K562 (cell line): ENCODE measurements at regions not wholly inside any gene's neighbourhood (a gene's known extent, or its start where the extent isn't known, plus 50 kb on each side); places are given as distances from the start of the nearest gene placed in this dataset.

Source experiments
- ATAC-seq: fragments of 200-7000 bp; cut with Tn5 transposase; 3 replicates; pipeline ENCODE4 v1.9.1; 2020; ENCODE audit warnings: moderate library complexity
- BruUV-seq: library from RNA; stranded (reverse); fragments of 400-500 nt; replicated peaks from 2 replicates; lab custom pipeline; 2021; lab: Mats Ljungman, UMichigan
- CTCF ChIA-PET: fragments of 300-600 bp; formaldehyde crosslinking; extraction: SDS; loops from one replicate; lab custom pipeline; 2021; ENCODE audit warnings: low intra/inter-chr PET ratio; lab: Yijun Ruan, JAX
- POLR2A ChIA-PET: fragments of 300-600, 350-650 bp; sonication (Branson Sonifier 250); formaldehyde crosslinking; extraction: SDS; loops from one replicate; lab custom pipeline; 2021; ENCODE audit warnings: antibody characterized with exemption, inconsistent platforms; lab: Yijun Ruan, JAX
- DNase-seq, 4 experiments: peaks; one replicate each; pipeline versions ENCODE4 v3.0.0 to v3.0.0-alpha.2; 2011 to 2018; ENCODE audit warnings: low spot score in 3 of 4, mixed read lengths in 3 of 4; ENCODE audit errors: extremely low read depth in 1 of 4
- FAIRE-seq: peaks from 2 replicates; lab custom pipeline; 2011; peaks lifted over from hg19 to GRCh38; lab: Jason Lieb, UNC
- H2AFZ ChIP-seq: 2 replicates; pipeline ENCODE4 v1.6.0; 2011; ENCODE audit warnings: low read depth, low read length, control low read depth, inconsistent platforms
- H3K27ac ChIP-seq: fragments of 200-600 bp; 3 replicates; pipeline ENCODE4 v1.8.0; 2011; ENCODE audit warnings: low read depth, mild to moderate bottlenecking, control low read depth, inconsistent platforms, low read length, moderate library complexity, mixed read lengths; ENCODE audit errors: extremely low read depth
- H3K27me3 ChIP-seq, 2 experiments: fragments of 300-600 bp in 1 of 2; 2 replicates in 1 of 2; 3 replicates in 1 of 2; pipeline versions ENCODE4 v1.6.0 to v1.8.0; 2011; ENCODE audit warnings: inconsistent platforms in 2 of 2, low read length in 2 of 2, mild to moderate bottlenecking in 1 of 2, mixed read lengths in 1 of 2, moderate library complexity in 1 of 2; ENCODE audit not compliant: control insufficient read depth in 2 of 2, insufficient read depth in 2 of 2
- H3K36me3 ChIP-seq: fragments of 300-600 bp; 3 replicates; pipeline ENCODE4 v1.8.0; 2011; ENCODE audit warnings: mild to moderate bottlenecking, low read length, inconsistent platforms; ENCODE audit not compliant: control insufficient read depth, insufficient read depth
- H3K4me1 ChIP-seq, 2 experiments: fragments of 200-600 bp in 1 of 2; replicated peaks in 1 of 2; 2 replicates in 1 of 2; 3 replicates in 1 of 2; pipeline versions ENCODE4 v1.5.1 to v1.8.0; 2011; ENCODE audit warnings: inconsistent platforms in 2 of 2, low read length in 2 of 2, mild to moderate bottlenecking in 1 of 2, mixed read lengths in 1 of 2, moderate library complexity in 1 of 2; ENCODE audit not compliant: control insufficient read depth in 2 of 2, insufficient read depth in 2 of 2
- H3K4me2 ChIP-seq: 2 replicates; pipeline ENCODE4 v1.6.1; 2011; ENCODE audit warnings: low read length, control low read depth, inconsistent platforms, mixed read lengths; ENCODE audit not compliant: insufficient read depth
- H3K4me3 ChIP-seq: fragments of 200-600 bp; sonication (generic), shearing (Covaris generic); 2 replicates; pipeline ENCODE4 v1.5.1; 2016; ENCODE audit warnings: control low read depth, inconsistent platforms
- H3K79me2 ChIP-seq: fragments of 200-600 bp; 3 replicates; pipeline ENCODE4 v1.8.0; 2011; ENCODE audit warnings: low read length, inconsistent platforms; ENCODE audit not compliant: control insufficient read depth, insufficient read depth
- H3K9ac ChIP-seq, 2 experiments: 2 replicates each; pipeline versions ENCODE4 v1.6.0 to v1.6.1; 2011; ENCODE audit warnings: low read depth in 2 of 2, low read length in 2 of 2, control low read depth in 1 of 2, inconsistent platforms in 1 of 2, mild to moderate bottlenecking in 1 of 2, mixed read lengths in 1 of 2; ENCODE audit not compliant: insufficient read depth in 1 of 2
- H3K9me1 ChIP-seq: one replicate; pipeline ENCODE4 v1.6.0; 2011; ENCODE audit warnings: inconsistent platforms, mild to moderate bottlenecking, low read length, moderate library complexity; ENCODE audit not compliant: control insufficient read depth, insufficient read depth
- H3K9me3 ChIP-seq: replicated peaks from 2 replicates; pipeline ENCODE4 v1.5.1; 2011; ENCODE audit warnings: low read depth, low read length, inconsistent platforms; ENCODE audit not compliant: control insufficient read depth, insufficient read depth
- H4K20me1 ChIP-seq: replicated peaks from 2 replicates; pipeline ENCODE4 v1.6.1; 2011; ENCODE audit warnings: low read length, inconsistent platforms, mixed read lengths; ENCODE audit not compliant: control insufficient read depth, insufficient read depth
- CHD4 ChIP-seq: fragments of 200-600 bp; sonication (generic); IDR thresholded peaks from 3 replicates; pipeline ENCODE4 v1.6.1; 2012; ENCODE audit warnings: low read depth, mild to moderate bottlenecking, mixed read lengths, low read length, inconsistent platforms; ENCODE audit not compliant: insufficient read depth, insufficient replicate concordance, poor library complexity, severe bottlenecking
- CREB1 ChIP-seq, 2 experiments: sonication (generic) in 1 of 2; formaldehyde crosslinking in 1 of 2; IDR thresholded peaks; 2 replicates each; pipeline versions ENCODE4 v1.6.1 to v1.8.0; 2012 to 2022; ENCODE audit warnings: inconsistent platforms in 1 of 2, mild to moderate bottlenecking in 1 of 2, missing genetic modification reagents in 1 of 2, moderate library complexity in 1 of 2
- FOXK1 ChIP-seq: sonication (generic); formaldehyde crosslinking; IDR thresholded peaks from 2 replicates; pipeline ENCODE4 v1.8.0; 2022; ENCODE audit warnings: missing genetic modification reagents, mild to moderate bottlenecking, borderline replicate concordance
- MXI1 ChIP-seq: IDR thresholded peaks from 2 replicates; pipeline ENCODE4 v1.6.1; 2011; ENCODE audit warnings: low read depth, mild to moderate bottlenecking, improper control_type of control experiment, low read length
- RAD51 ChIP-seq: fragments of 450-650 bp; IDR thresholded peaks from 2 replicates; pipeline ENCODE4 v1.7.1; 2016; ENCODE audit warnings: low read depth, mild to moderate bottlenecking, borderline replicate concordance
- TAF1 ChIP-seq: IDR thresholded peaks from 2 replicates; pipeline ENCODE4 v1.6.1; 2011; ENCODE audit warnings: mild to moderate bottlenecking, low read length, moderate library complexity; ENCODE audit not compliant: insufficient read depth, control insufficient read depth, severe bottlenecking; ENCODE audit errors: extremely low read depth
- ZNF551 ChIP-seq: fragments of 250-450 bp; sonication (Bioruptor Pico); IDR thresholded peaks from 2 replicates; pipeline ENCODE4 v1.5.0; 2021; ENCODE audit warnings: mild to moderate bottlenecking, moderate library complexity
- WGBS: fragments of 100-300 bp; shearing (Covaris generic); methylation state at CpG from one replicate; pipeline ENCODE4 v1.1.6; 2016; ENCODE audit warnings: low coverage, mixed read lengths; ENCODE audit not compliant: insufficient coverage; ENCODE audit errors: missing lambda C conversion rate; 5-methylcytosine and 5-hydroxymethylcytosine counted together
- in situ Hi-C: fragments of 300-500 bp; cut with MboI; formaldehyde crosslinking; loops from 4 replicates; pipeline ENCODE4 v1.15.0; 2018; ENCODE audit warnings: inconsistent platforms, mixed read lengths
- intact Hi-C: fragments of 100-400 bp; cut with micrococcal nuclease; formaldehyde crosslinking; loops from 2 replicates; pipeline ENCODE4 v1.14.2; 2022
- TF ChIP-seq, protein P1 (sequence below): fragments of 450-650 bp; IDR thresholded peaks from 2 replicates; pipeline ENCODE4 v1.7.0; 2016; ENCODE audit warnings: borderline replicate concordance

GRCh38 chr2:228630786-228631185 is 449.3 kb upstream of the SPHKAP start:
- no peaks in the 10 kb centered on the region for H4K20me1 ChIP-seq
- WGBS, result 0% methylated on average over 2 of the region's 2 CpGs
- no peak overlapping the region for H2AFZ ChIP-seq
- no TSS peak for BruUV-seq
- no peak overlapping the region for H3K27ac ChIP-seq
- intact Hi-C loops, result no loop called here
- H3K27me3 ChIP-seq, result no peaks in the 10 kb centered on the region
- DNase-seq, result no peak
- no peaks in the 10 kb centered on the region for H3K79me2 ChIP-seq
- H3K36me3 ChIP-seq, result no peaks in the 10 kb centered on the region
- ATAC-seq, result no peak
- in situ Hi-C loops, result no loop called here
- H3K9ac ChIP-seq, result no peak overlapping the region
- FAIRE-seq, result no peak
- H3K4me3 ChIP-seq, result no peak overlapping the region
- ChIA-PET POLR2A (no interaction called here), CTCF (no interaction called here)
- no peaks in the 10 kb centered on the region for H3K9me3 ChIP-seq
- H3K4me2 ChIP-seq, result no peak overlapping the region
- H3K9me1 ChIP-seq, result no peaks in the 10 kb centered on the region
- H3K4me1 ChIP-seq, result no peaks in the 10 kb centered on the region
- TF ChIP-seq ZNF551, result no peak
- TF ChIP-seq MXI1, result no peak
- TF ChIP-seq, protein P1, sequence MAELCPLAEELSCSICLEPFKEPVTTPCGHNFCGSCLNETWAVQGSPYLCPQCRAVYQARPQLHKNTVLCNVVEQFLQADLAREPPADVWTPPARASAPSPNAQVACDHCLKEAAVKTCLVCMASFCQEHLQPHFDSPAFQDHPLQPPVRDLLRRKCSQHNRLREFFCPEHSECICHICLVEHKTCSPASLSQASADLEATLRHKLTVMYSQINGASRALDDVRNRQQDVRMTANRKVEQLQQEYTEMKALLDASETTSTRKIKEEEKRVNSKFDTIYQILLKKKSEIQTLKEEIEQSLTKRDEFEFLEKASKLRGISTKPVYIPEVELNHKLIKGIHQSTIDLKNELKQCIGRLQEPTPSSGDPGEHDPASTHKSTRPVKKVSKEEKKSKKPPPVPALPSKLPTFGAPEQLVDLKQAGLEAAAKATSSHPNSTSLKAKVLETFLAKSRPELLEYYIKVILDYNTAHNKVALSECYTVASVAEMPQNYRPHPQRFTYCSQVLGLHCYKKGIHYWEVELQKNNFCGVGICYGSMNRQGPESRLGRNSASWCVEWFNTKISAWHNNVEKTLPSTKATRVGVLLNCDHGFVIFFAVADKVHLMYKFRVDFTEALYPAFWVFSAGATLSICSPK, result no peak
- TF ChIP-seq CHD4, result no peak
- TF ChIP-seq TAF1, result no peak
- no peak for TF ChIP-seq RAD51
- no peak for TF ChIP-seq CREB1 (IDR thresholded peaks at IDR 0.05)
- no peak for TF ChIP-seq CREB1 (CRISPR knock-in tag; IDR thresholded peaks at IDR 0.05)
- TF ChIP-seq FOXK1 (CRISPR knock-in tag), result no peak
- TF ChIP-seq, all 486 proteins: peak for 0
